HG02973 (cell line): ENCODE measurements at regions not wholly inside any gene's neighbourhood (a gene's known extent, or its start where the extent isn't known, plus 50 kb on each side); places are given as distances from the start of the nearest gene placed in this dataset.
A peak's percentile ranks its signal among the peaks of the same experiment; 100 is the strongest.

Experiments
- ATAC-seq: cut with Tn5 transposase; IDR thresholded peaks from one replicate; pipeline ENCODE4 v1.9.1; 2021; ENCODE audit warnings: moderate library complexity; ENCODE audit not compliant: unreplicated experiment

DNA sequence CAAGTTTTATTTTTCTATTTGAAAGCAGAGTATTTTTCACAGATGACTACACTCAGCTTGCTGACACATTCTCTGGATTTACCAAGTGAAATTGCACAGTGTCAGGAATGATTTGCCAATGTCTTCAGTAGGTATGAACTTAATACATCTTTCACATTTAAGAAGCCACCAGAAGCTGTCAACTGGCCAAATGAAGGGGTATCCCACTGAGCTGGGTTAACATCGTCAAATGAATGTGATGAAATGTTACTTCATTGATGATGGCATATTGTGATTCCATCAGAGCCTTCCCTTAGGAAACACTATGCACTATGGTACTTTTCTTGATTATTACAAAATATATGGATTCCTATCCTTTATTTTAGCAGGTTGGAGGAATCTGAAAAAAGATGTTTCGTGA is 592.3 kb downstream of the FGF9 start:
- ATAC-seq = no peak

DNA sequence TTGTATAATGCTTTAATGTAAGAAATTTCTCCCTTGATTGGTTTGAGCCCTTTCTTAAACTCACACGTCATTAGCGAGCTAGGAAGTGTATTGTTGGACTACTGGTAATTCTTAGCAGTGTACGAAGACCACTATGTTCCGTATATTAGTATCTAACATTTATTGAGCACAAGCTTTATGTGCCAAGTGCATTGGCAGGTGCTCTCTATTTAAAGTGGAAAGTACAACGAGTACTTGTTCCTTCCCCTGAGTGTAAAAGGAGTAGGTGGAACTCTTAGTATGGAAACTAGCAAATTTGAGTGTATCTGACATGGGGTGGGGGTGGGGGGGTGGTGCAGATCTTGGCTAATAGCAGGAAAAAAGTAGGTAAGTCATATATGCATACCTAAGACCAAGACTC is 594.7 kb downstream of the FGF9 start:
- no peak for ATAC-seq

DNA sequence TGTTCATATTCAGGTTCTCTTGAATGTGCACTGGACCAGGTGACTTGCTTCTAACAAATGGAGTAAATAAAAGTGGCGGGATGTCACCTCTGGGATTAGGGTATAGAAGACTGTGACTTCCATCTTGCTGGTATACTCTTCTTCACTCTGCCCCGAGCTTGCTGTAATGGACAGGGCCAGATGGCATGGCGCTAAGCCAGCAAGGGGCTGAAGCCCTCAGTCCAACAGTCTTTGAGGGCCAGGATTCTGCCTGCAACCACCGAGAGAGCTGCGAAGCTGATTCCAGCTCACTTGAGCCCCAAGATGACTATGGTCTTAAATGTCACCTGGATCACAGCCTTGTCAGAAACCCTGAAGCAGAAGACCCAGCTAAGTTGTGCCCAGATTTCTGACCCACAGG is 600.0 kb downstream of the FGF9 start:
- ATAC-seq = no peak

DNA sequence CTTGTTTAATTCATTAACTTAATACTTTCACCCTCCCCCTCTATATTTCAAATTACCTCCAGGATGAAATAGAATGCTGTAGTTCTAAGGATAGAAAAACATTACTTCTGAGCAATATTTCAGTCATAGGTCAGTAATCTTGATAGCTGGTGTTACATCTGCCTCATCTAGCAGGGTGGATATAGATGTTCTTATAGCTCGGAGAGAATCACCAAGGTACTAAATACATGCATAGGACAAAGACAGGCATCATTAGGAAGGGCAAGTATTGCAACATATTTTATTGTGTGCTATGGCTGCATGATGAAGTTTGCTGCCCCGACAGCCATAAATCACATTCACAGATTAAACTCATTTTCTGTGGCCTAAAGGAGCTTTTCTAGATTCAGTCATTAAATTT is 601.0 kb downstream of the FGF9 start:
- ATAC-seq = no peak

DNA sequence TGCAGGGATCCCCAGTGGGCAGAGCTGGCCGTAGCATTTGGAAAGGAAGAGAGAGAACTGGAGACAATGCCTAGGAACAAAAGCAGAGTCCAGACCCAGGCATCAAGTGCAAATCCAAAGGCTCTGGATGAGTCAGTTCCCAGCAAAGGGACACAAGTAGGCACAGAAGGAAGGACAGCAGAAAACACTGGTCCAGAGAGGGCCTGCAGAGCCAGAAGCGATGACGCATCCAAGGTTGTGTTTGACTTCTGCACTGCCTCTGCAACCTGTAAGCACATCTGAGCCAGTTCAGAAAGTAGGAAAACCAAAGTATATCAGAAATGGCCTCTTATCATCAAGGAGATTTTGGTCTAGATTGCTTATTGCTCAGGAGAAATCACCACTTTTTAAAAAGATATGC is 604.5 kb downstream of the FGF9 start:
- no peak for ATAC-seq

DNA sequence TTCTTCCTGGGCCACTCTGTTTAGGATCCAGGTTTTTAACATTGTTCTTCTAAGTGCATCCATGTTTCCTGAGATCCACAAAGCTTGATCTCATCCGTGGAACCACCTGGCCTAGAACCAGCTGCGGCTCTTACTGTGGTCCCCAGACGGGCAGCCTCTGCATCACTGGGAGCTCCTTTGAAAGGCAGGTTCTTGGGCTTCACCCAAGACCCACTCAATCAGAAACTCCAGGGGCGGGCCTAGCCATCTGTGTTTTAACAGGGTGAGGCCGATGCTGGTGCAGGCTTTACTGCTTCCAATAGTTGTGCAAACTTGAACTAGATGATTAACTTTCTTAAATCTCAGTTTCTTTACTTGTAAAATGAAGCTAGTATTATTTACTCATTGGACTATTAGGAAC is 605.7 kb downstream of the FGF9 start:
- no peak for ATAC-seq

DNA sequence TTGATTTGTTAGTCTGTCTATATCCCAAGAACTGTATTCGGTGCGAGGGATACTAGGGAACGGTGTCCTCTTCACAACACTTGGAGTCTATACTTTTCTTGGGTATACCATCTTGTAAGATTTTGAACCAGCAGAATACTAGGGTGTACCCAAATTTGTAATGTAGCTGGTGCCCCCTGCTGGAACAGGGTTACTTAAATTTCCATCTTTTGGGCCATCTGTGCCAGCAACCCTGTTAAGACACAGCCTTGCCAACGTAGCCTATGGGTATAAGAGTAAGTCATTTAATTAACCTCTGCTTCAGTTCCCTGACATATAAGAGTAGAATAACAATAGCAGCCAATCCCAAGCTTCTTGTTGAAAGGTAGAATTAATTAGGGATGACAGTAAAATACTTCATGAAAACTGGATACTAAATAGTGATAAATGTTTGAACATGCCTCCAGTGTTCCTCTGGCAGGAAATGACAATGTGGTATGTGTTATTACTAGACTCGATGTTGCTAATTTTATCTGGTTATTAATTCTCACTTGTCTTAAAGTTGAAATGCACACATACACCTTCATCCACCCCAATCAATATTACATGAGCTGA is 607.6 kb downstream of the FGF9 start:
- peak; percentile 70 for ATAC-seq

DNA sequence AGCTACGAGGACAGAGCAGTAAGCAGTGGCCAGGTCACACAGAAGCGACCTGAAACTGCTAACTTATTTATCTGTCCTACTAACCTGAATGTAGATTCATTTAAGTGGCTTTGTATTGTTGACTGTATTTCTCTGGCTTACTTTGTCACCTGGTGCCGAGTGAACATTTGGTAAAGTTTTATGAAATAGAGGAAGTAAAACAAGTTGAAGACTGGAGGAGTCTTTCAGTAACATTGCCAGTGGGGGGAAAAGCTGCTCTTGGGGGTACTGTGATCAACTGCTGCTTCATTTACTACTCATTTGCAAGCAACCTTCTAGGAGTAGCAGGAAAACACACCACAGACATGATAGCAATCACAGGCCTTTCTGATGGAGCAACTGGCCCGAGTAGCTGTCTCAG is 615.0 kb downstream of the FGF9 start:
- no peak for ATAC-seq

DNA sequence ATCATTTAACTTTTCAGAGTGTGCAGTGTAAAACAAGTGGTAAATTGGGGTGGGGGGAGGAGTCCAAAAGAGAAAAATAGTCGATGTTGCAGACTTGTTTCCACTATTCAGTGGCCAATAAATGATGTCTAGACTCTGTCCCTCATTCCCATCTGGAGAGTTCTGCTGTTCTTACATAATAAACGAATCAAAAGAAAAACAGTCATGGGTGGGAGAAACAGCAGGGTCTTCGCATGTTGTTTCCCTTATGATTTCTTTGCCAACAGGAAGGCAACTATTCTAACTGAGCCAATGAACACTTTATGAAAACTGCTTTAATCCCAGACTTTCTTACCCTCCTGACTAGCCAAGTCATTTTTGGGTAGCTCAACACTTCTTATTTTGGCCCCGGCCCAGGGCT is 615.5 kb downstream of the FGF9 start:
- no peak for ATAC-seq

DNA sequence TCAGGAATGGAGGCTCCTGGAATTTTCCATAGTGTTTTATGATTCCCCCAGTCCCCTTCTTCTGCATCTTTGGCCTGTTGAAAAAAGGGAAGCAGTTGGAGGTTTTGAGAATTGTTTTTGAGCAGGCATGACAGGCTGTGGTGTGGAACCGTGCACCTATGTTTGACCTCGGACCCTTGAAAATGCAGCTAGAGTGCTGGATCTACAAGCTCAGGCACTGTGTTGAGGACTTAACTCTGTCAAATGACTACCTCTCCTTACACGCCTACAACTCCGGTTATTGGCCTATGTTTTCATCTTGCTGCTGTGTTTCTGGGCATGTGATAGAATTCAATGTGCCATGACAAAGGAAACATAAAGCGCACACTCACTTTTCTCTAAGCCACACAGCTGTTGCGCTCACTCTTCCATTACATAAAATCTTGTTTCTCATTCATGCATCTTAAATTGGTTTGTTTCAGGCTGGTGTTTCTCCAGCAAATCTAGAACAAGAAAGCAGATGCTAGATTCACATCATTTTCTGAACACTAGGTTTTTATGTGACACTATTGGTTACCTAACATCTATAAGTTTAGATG is 616.6 kb downstream of the FGF9 start:
- no peak for ATAC-seq

DNA sequence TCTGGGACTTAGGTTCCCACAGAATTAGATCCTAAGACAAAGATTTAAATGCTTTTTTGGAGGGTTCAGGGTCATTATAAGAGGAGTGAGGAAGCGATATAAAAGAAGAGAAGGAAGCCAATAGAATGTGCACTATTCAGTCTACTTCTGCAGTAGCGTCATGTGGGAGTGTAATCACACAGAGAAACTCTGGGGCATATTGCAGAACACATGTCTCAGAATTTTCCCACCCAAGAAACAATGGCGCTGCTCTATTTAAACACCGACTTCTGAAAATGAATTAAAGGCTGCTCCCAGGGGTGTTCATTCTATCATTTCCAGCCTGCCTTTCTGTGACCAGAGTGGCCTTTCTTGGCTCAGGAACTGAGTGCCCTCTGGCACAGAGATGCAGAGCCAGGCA is 617.6 kb downstream of the FGF9 start:
- ATAC-seq = no peak

DNA sequence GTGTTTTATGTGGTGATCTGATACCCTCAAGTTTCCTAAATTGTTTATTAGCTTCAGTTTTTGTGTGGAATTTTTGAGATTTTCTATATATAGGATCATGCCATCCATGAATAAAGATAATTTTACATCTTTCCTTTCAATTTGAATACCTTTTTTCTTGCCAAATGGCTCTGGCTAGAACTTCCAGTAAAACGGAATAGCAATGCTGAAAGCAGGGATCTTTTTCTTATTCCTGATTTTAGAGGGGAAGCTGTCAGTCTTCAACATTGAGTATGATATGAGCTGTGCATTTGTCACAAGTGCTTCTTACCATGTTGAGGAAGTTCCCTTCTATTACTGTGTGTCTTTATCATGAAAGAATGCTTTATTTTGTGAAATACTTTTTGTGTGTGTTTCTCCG is 618.8 kb downstream of the FGF9 start:
- ATAC-seq = no peak

DNA sequence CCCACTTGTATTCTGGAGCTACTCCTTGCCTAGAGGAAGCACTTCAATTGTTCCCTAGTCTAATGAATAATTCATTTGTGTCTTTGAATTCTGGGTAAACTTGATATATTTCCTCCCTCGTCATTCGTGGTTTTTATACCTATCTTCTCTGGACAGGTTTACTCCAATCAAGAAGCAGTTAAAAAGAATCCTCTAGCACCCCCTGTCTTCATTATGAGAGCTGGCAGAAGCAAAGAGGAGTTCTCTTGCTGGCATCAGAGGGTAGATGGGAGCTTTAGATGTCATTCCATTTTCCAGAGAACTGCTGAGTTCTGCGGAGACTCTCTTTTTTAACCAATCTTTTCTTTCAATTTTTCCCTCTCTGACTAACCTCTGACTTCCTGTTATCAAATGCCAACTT is 627.7 kb downstream of the FGF9 start:
- no peak for ATAC-seq

DNA sequence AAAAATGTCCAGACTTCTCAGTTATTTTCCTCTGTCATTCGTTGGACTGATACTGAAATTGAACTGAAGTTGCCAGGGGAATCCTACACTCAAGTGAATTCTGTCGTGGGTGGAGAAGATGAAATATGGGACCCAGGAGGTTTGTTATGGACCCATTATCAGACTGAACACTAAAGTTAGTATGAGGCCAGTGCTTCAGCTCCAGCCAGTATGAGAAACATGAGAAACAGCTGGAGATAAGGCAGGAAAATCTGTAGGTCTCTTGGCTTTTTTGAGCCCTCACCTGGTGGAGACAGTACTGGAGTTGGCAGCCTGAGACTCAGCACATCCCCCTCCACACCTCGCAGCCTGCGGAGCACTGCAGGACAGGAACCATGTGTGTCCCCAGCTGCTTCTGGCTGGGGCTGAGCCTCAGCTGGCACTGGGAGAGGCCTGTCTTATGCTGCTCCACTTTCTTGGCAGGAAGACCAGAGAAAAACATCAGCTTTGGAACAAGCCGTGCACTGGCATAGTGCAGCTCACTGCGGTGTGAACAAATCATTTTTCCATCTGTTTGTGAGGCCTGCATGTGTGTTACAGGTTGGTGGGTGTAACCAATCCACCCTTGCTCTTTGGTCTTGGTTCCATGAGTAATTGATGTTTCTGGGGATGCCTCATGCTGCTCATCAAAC is 641.0 kb downstream of the FGF9 start:
- no peak for ATAC-seq

DNA sequence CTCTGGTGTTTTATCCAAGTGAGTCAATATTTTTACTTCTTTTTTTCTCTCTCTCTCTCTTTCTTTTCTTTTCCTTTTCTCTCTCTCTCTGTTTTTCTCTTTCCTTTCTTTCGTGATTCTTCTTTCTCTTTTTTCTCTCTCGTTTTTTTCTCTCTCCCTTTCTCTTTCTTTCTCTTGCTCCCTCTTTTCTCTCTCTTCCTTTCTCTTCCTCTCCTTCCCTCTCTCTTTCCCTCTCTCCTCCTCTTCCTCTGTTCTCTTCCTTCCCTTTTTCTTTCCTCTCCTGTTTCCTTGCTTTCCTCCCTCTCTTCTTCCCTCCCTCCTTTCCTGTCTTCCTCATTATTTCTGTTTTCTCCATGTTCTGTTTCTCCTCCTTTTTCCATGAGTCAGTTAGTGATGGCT is 641.5 kb downstream of the FGF9 start:
- ATAC-seq = no peak

DNA sequence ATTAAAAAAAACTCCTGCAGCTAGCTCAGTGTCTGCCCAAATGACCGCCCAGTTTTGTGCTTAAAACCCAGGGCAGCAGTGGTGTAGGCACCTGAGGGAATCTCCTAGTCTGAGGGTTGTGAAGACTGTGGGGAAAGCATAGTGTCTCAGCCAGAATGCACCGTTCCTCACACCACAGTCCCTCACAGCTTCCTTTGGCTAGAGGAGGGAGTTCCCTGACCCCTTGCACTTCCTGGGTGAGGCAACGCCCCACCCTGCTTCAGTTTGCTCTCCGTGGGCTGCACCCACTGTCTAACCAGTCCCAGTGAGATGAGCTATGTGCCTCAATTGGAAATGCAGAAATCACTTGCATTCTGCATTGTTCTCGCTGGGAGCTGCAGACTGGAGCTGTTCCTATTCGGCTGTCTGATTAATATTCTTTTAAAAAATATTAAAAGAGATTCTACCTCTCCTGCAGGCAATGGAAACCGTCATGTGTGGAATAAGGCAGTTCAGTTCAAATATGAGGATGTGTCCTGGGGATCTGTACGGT is 645.7 kb downstream of the FGF9 start:
- no peak for ATAC-seq

DNA sequence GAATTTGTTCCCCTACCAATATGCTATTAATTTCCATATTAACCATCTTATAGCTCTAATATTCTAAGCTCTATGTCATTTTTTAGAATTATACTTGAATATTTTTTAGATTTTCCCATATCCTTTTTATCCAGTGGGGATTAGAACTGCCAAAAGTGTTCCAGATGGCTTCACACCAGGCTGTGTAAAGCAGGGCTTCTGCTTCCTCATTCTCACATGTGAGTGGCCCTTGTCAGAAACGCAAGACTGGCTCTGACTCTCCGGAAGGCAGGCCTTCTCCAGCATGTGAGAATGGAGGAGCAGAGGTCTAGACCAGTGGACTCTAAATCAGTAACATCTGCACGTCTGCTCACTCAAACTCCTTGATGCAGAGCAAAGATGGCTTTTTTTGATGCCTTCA is 650.1 kb downstream of the FGF9 start:
- no peak for ATAC-seq

DNA sequence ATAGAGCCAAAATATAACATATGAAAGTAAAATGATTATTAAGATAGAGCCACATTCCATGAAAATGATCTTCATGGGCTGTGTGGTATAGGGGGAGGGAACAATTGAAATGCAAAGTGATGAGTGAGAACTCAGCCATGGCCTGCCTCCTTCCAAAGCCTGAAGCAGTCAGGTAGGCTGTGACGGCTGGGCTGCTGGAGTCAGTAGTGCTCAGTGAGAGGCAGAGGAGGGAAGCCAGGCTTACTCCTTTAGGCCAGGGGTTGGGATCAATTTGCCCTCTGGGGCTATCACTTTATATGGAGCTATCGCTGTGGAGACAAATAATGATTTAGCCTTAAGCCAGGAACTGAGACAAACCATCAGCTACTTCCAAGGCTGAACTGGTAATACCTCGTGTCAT is 654.9 kb downstream of the FGF9 start:
- no peak for ATAC-seq

DNA sequence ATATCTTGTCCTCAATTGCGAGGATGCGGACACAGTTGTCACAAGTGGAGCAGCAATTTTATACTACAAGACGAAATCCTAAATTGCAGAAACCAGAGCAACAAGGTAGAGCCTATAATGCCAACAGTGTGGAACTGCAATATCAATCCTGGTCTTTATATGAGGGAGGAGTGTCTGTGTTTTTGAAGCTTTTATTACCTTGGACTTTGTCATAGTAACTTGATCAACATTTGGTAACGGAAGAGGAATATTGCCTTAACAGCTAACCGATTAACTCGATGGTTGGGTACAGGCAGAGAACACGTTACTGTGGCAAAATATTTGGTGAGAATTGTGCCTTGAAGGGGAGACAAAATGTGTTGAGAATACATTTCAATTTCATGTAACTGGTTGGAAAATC is 661.5 kb downstream of the FGF9 start:
- ATAC-seq = no peak

DNA sequence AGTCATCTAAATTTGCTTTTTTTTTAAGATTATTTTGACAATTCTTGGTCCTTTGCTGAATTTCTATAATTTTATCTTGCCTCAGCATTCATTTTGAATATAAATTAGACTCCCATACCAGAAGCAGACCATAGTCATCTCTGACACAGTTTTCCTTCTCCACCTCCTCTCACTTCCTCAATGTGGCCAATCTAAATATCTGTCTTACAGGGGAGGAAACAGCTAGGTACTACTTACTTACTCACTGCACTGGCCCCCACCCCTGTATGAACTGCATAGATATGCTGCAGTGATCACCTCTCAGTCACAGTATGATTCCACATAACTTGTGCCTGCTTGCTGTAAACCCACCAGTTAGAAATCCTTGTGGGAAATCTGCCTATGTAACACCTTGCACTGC is 665.6 kb downstream of the FGF9 start:
- peak; percentile 63 for ATAC-seq

DNA sequence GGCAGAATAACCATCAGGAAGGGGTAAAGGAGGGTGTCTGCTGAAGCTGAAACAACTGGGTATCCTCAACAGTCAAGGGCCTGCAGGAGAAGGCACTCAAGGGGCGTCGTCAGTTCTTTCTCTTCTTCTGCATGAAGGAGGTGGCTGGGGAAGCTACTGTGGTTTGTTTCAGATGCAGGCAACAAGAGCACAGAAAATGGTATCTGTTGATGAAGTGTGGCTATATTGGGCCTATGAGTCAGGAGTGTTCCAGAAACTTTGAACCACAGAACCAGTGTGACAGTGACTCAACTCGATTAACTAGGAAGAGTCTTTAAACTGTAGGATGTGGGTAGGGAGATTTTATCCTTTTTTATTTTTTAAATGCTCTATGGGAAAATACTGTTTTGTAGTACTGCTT is 686.3 kb downstream of the FGF9 start:
- no peak for ATAC-seq

DNA sequence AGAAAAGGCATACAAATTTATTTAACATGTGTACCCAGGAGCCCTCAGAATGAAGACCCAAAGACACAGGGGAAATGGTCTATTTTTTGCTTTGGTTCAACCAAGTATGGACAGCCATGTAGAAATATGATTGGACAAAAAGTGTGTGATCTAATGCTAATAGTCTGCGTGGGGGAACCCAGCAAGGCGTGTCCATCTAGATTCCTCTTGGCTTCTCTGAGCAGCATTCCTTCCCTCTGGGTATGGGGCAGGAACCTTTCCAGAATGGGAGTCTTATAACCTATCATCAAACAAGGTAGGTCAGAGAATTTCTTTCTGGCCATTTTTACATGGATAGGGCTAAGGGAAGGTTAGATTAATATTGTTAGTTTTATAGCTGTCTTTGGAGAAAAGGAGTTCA is 698.2 kb downstream of the FGF9 start:
- ATAC-seq = no peak

DNA sequence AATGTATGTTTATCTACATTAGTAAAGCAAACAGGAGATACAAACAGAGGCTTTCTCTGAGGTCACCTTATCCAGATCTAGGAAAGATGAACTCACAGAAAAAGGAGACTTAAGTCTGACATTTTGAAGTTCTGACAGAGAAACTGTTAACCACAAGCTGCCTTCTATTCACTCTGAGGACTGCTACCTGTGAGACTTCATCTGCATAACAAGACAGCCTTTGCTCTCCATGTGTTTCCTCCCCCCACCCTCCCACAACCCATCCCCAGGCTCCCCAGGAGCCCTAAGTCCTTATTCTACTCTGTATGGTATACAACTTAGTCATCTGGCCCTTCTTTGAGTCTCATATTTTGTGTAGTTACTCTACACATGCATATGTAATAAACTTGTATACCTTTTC is 699.0 kb downstream of the FGF9 start:
- no peak for ATAC-seq
